HUES48 (cell line): ENCODE measurements at regions not wholly inside any gene's neighbourhood (a gene's known extent, or its start where the extent isn't known, plus 50 kb on each side); places are given as distances from the start of the nearest gene placed in this dataset.
"Not testable (repeated sequence)": the region's sequence is repeated elsewhere in the genome, so short reads cannot be mapped to it uniquely, and the experiment has no call there.

ENCODE experiments used
- H3K27ac ChIP-seq: one replicate; pipeline ENCODE4 v1.7.0; 2013; ENCODE audit warnings: low read depth, low read length, inconsistent platforms
- H3K27me3 ChIP-seq: 2 replicates; pipeline ENCODE4 v1.6.1; 2013; ENCODE audit warnings: mild to moderate bottlenecking, low read length; ENCODE audit not compliant: control insufficient read depth, insufficient read depth
- H3K36me3 ChIP-seq: 2 replicates; pipeline ENCODE4 v1.6.1; 2013; ENCODE audit warnings: low read length; ENCODE audit not compliant: control insufficient read depth, insufficient read depth
- H3K4me1 ChIP-seq: 2 replicates; pipeline ENCODE4 v1.6.1; 2013; ENCODE audit warnings: mild to moderate bottlenecking, low read length; ENCODE audit not compliant: control insufficient read depth, insufficient read depth
- H3K4me3 ChIP-seq: 2 replicates; pipeline ENCODE4 v1.5.1; 2013; ENCODE audit warnings: mild to moderate bottlenecking, low read depth, low read length
- H3K9ac ChIP-seq: 2 replicates; pipeline ENCODE4 v1.6.1; 2013; ENCODE audit warnings: mild to moderate bottlenecking, low read depth, low read length, moderate library complexity
- H3K9me3 ChIP-seq: 2 replicates; pipeline ENCODE4 v1.6.1; 2013; ENCODE audit warnings: low read length; ENCODE audit not compliant: control insufficient read depth, insufficient read depth

DNA sequence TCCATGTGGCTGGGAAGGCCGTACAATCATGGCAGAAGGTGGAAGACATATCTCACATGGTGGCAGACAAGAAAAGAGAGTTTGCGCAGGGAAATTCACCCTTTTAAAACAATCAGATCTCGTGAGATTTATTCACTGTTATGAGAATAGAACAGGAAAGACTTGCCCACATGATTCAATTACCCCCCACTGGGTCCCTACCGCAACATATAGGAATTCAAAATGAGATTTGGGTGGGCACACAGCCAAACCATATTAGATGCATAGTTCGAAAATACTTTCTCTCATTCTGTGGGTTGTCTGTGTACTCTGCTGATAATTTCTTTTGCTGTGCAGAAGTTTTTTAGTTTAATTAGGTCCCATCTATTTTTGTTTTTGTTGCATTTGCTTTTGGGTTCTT lies 990.3 kb downstream of the PLA2G4A start:
- H3K27me3 ChIP-seq: no peaks in the 10 kb centered on the region
- peaks cover 5% of the 10 kb centered on the region for H3K9me3 ChIP-seq
- H3K9ac ChIP-seq: no peak overlapping the region
- H3K36me3 ChIP-seq: no peaks in the 10 kb centered on the region
- no peak overlapping the region for H3K4me3 ChIP-seq
- H3K27ac ChIP-seq: no peak overlapping the region
- H3K4me1 ChIP-seq: no peaks in the 10 kb centered on the region

DNA sequence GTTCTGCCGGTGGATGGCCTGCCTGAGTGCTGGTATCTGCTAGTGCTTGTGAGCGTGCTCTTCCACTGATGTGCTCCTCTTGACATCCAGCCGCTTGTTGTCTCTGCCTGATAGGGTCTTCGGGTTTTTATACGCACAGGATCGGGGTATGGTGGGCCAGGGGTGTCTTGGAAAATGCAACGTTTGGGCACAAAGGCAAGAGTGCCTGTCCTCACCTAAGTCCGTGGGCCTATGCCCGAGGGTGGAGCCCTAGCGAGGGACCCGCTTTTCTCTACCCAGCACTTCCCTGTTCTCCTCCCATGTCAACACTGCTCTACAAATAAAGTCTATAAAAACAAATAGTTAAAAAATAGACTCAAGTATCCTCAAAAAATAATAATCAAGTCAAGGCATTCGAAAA lies 1007.8 kb downstream of the PLA2G4A start:
- no peaks in the 10 kb centered on the region for H3K4me1 ChIP-seq
- H3K27ac ChIP-seq: no peak overlapping the region
- H3K9me3 ChIP-seq: no peaks in the 10 kb centered on the region
- H3K27me3 ChIP-seq: no peaks in the 10 kb centered on the region
- H3K9ac ChIP-seq: no peak overlapping the region
- no peak overlapping the region for H3K4me3 ChIP-seq
- no peaks in the 10 kb centered on the region for H3K36me3 ChIP-seq

DNA sequence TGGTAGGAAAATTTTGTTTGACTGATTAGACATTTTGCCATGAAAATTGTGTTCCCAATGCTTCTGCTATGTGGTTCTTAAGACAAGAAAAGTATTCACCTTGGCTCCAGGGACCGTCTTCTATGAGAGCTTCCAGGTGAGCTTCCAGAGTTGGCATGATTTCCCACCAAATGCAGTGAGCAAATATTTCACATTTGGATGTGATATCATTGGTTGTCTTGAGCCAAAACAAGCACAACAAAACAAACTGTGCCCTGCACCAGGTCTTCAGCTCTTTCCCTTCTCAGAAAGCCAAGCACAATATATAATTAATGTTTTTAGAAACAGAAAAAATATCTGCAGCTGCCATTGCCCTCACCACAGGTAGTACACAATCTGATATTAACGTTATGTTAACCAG lies 1009.0 kb downstream of the PLA2G4A start:
- H3K27ac ChIP-seq: no peak overlapping the region
- no peaks in the 10 kb centered on the region for H3K27me3 ChIP-seq
- H3K4me3 ChIP-seq: no peak overlapping the region
- peaks cover 9% of the 10 kb centered on the region for H3K9me3 ChIP-seq
- no peak overlapping the region for H3K9ac ChIP-seq
- no peaks in the 10 kb centered on the region for H3K4me1 ChIP-seq
- no peaks in the 10 kb centered on the region for H3K36me3 ChIP-seq

DNA sequence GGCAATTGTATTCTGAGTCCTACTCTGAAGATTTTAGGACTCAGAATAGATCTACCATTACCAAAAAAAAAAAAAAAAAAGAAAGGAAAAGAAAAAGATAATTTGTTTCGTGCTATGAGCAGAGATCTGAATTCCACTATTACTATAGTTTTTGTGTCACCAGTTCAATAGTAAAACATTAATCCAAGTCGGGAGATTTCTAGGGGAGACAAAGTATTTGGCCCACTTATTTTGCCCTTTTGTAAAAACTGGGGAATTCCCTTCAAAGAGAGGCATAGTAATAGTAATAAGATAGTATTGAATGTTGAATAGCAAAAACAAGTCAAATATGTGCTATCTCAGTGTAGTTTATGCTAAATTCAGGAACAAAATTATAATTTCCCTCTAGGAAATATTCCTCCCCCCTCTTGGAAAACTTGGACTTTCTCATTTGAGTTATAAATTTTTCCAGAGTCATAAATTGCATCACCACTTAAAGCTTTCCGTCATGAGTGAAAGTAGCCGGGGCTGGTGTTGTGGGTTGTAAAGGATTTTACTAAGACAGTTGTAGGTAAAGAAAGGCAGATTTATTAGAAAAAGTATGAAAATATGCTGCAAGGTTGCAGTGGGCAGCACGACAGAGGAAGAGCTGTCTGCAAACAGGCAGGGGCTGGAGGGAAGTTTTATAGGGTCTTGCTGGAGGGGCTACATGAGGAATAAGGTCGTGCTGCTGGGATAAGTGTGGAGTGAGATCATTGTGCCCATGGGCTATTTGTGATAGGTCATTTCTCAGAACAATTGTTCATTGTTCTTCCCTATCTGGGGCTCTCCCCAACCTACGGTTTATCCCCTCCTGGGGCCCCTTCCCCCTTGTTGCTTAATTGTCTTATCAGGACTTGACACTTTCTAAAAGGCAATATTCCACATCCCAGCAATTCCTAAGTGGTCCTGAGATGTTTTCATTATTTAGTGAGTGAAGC lies 1009.9 kb downstream of the PLA2G4A start:
- Histone ChIP-seq H3K27ac (no peak overlapping the region), H3K9ac (no peak overlapping the region), H3K36me3 (no peaks in the 10 kb centered on the region), H3K27me3 (no peaks in the 10 kb centered on the region), H3K4me1 (no peaks in the 10 kb centered on the region), H3K4me3 (no peak overlapping the region), H3K9me3 (peaks cover 16% of the 10 kb centered on the region)

DNA sequence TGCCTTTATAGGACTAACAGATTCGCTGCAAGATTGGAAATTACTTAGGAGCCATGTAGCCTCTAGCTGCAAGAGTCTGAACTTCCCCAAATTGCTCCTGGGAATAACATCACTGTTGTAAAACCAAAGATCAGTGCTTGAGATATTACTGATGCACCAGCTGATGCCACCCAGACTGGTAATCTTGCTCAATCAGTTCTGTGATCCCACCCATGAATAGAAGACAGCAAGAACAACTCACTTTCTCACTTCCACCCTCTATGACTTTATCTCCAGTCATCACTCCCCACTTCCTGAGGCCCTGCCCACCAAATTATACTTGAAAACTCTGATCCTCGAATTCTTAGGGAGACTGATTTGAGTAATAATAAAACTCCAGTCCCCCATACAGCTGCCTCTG lies 1011.1 kb downstream of the PLA2G4A start:
- peaks cover 16% of the 10 kb centered on the region for H3K9me3 ChIP-seq
- no peaks in the 10 kb centered on the region for H3K36me3 ChIP-seq
- H3K27me3 ChIP-seq: no peaks in the 10 kb centered on the region
- H3K9ac ChIP-seq: no peak overlapping the region
- H3K4me1 ChIP-seq: no peaks in the 10 kb centered on the region
- H3K4me3 ChIP-seq: no peak overlapping the region
- H3K27ac ChIP-seq: no peak overlapping the region

DNA sequence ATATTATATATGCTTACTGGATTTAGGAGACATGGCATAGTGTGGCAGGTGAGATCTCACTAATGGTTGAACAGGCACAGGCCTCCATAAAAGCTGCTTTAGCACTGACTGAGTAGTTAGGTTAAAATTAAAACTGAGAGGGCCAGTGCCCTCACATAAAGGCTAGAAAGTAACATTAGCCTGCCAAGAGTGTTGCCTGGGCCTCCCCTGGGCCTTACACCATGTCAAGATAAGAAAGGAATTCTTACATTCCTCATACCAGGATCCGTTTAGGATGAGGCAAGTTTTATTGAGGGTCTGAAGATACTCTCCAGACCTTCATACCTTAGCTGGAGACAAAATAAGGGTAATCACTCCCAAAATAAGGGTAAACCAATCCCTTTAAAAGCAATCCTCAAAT lies 1011.8 kb downstream of the PLA2G4A start:
- Histone ChIP-seq H3K27me3 (no peaks in the 10 kb centered on the region), H3K4me3 (no peak overlapping the region), H3K27ac (no peak overlapping the region), H3K9ac (no peak overlapping the region), H3K9me3 (peaks cover 16% of the 10 kb centered on the region), H3K4me1 (no peaks in the 10 kb centered on the region), H3K36me3 (no peaks in the 10 kb centered on the region)

DNA sequence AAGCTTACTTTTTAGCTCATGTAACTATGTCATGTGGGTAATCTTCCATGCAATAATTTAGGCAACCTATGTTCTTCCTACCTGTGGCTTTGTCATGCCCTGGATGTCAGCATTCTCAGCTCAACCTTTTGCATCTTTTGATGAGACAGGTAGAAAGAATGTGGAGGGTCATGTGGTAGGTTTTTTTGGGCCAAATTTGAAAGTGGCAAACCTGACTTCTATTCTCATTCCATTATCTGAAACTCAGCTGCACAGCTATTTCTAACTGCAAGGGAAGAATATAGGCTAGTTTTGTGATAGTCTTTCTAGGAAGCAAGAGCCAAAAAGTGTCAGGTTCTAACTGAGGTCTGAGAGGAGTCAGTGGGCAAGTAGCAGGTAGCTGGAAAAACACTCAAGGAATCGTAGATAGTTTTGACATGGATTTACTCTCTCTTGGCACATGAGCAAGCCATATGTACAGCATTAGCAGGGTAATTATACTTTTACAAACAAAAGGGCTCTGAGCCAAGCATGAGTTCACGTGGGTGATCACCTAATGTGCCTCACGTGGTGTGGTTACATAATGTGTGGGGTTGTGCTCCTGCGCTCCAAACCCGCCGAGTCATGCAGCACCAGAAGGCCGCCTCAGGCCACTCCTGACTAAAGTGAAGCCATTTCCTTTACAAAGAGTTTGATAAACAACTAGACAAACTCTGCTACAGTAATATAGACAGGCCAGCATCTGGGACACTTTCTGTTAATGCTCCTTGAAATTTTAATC lies 1013.8 kb downstream of the PLA2G4A start:
- no peak overlapping the region for H3K4me3 ChIP-seq
- H3K9me3 ChIP-seq: peaks cover 16% of the 10 kb centered on the region
- H3K36me3 ChIP-seq: no peaks in the 10 kb centered on the region
- no peak overlapping the region for H3K27ac ChIP-seq
- no peak overlapping the region for H3K9ac ChIP-seq
- H3K4me1 ChIP-seq: no peaks in the 10 kb centered on the region
- no peaks in the 10 kb centered on the region for H3K27me3 ChIP-seq

DNA sequence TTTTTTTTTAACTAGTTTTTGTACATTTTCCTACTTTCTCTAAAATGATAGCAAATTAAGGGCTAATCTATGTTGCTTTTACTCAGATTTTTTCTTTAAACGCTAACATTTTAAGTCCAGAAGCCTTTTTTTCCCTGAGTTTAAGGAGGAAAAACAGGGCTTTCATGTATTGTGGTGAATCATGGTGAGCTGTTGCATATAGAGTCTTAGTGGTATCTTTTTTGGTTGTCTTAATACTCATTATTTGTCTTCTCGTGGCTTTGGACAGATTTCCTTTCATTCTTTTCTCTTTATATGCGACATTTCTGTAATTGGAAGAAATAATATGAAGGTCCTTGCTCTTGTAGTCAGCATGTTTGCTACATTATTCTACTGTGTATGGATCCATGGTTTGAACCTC lies 1015.6 kb downstream of the PLA2G4A start:
- H3K9me3 ChIP-seq: peaks cover 16% of the 10 kb centered on the region
- no peak overlapping the region for H3K4me3 ChIP-seq
- no peak overlapping the region for H3K9ac ChIP-seq
- no peak overlapping the region for H3K27ac ChIP-seq
- H3K27me3 ChIP-seq: no peaks in the 10 kb centered on the region
- H3K36me3 ChIP-seq: no peaks in the 10 kb centered on the region
- H3K4me1 ChIP-seq: no peaks in the 10 kb centered on the region

DNA sequence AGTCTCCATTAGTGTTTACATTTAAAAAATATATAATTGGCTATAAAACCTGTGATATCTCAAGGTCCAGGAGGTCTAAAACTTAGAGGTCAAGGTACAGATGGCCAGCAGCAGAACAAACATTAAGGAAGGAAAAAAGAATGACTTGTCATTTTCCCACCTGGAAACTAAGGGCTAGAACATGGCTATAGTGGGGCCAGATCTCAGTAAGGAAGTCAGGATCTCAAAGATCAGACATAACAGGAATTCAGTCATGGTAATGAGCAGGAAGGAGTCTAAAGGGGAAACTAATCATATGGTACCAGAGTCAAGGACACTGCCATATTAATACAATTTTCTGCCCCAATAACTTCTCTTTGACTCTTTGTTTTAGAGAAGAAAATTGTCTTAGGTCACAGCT lies 1018.8 kb downstream of the PLA2G4A start:
- Histone ChIP-seq H3K36me3 (no peaks in the 10 kb centered on the region), H3K27ac (no peak overlapping the region), H3K4me3 (no peak overlapping the region), H3K27me3 (no peaks in the 10 kb centered on the region), H3K4me1 (no peaks in the 10 kb centered on the region), H3K9ac (no peak overlapping the region), H3K9me3 (peaks cover 10% of the 10 kb centered on the region)

DNA sequence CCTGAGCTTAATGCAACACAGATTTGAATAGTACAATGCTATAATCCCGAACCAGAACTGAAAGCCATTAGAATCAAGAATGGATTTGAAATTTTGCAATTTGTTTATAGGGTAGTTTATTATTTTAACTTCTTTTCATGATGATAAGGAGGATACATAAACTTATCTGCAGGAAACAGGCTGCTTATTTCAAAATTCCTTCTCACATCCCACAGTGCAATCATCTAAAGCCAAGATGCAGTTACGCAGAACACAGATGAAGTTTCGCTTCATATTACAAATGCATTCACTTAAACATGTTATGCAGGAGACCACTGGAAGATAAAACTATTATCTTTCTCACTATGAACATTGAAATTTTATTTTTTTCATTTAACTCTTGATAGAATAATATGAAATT lies 1019.6 kb downstream of the PLA2G4A start:
- H3K27ac ChIP-seq: no peak overlapping the region
- H3K9ac ChIP-seq: no peak overlapping the region
- no peaks in the 10 kb centered on the region for H3K27me3 ChIP-seq
- no peak overlapping the region for H3K4me3 ChIP-seq
- no peaks in the 10 kb centered on the region for H3K4me1 ChIP-seq
- H3K9me3 ChIP-seq: peaks cover 4% of the 10 kb centered on the region; the same call in 1 of the 2 replicates
- H3K36me3 ChIP-seq: no peaks in the 10 kb centered on the region

DNA sequence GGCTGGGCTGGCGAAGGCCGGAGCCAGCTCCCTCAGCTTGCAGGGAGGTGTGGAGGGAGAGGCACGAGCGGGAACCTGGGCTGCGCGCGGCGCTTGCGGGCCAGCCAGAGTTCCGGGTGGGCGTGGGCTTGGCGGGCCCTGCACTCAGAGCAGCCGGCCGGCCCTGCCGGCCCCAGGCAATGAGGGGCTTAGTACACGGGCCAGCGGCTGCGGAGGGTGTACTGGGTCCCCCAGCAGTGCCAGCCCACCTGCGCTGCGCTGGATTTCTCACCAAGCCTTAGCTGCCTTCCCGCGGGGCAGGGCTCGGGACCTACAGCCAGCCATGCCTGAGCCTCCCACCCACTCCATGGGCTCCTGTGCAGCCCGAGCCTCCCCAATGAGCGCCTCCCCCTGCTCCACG lies 1021.4 kb downstream of the PLA2G4A start:
- H3K27ac ChIP-seq, H3K27me3 ChIP-seq, H3K4me3 ChIP-seq, H3K4me1 ChIP-seq, H3K9ac ChIP-seq, H3K9me3 ChIP-seq, H3K36me3 ChIP-seq: not testable (repeated sequence)
